HepG2 (cell line): ENCODE measurements at regions not wholly inside any gene's neighbourhood (a gene's known extent, or its start where the extent isn't known, plus 50 kb on each side); places are given as distances from the start of the nearest gene placed in this dataset.

Experiments
- ATAC-seq: fragments of 200-7000 bp; cut with Tn5 transposase; 3 replicates; pipeline ENCODE4 v1.9.1; 2020; ENCODE audit warnings: mild to moderate bottlenecking, moderate library complexity
- BruUV-seq: library from RNA; stranded (reverse); fragments of 400-500 nt; replicated peaks from 2 replicates; lab custom pipeline; 2021; lab: Mats Ljungman, UMichigan
- CTCF ChIA-PET: fragments of 300-600 bp; formaldehyde crosslinking; extraction: SDS; loops from one replicate; lab custom pipeline; 2021; ENCODE audit warnings: low total read pairs, inconsistent platforms, low intra/inter-chr PET ratio; lab: Yijun Ruan, JAX
- POLR2A ChIA-PET: fragments of 350-600 bp; sonication (Branson Sonifier 250); formaldehyde crosslinking; loops from one replicate; lab custom pipeline; 2020; ENCODE audit warnings: antibody characterized with exemption, inconsistent platforms; lab: Yijun Ruan, JAX
- DNase-seq: peaks from one replicate; pipeline ENCODE4 v3.0.0-alpha.2; 2015; ENCODE audit warnings: low spot score
- FAIRE-seq: peaks from 3 replicates; lab custom pipeline; 2011; peaks lifted over from hg19 to GRCh38; lab: Jason Lieb, UNC
- H2AFZ ChIP-seq: one replicate; pipeline ENCODE4 v1.6.1; 2011; ENCODE audit warnings: low read length, inconsistent platforms
- H3K27ac ChIP-seq: fragments of 300-600 bp; 3 replicates; pipeline ENCODE4 v1.8.0; 2011; ENCODE audit warnings: mixed run types, mild to moderate bottlenecking, mixed read lengths, low read length, inconsistent platforms; ENCODE audit not compliant: insufficient read depth; ENCODE audit errors: extremely low read length
- H3K27me3 ChIP-seq, 2 experiments: fragments of 200-600 bp in 1 of 2; 2 replicates in 1 of 2; 3 replicates in 1 of 2; pipeline versions ENCODE4 v1.6.0 to v1.8.0; 2011; ENCODE audit warnings: low read length in 2 of 2, mild to moderate bottlenecking in 2 of 2, moderate library complexity in 2 of 2, inconsistent platforms in 1 of 2; ENCODE audit not compliant: insufficient read depth in 2 of 2, control insufficient read depth in 1 of 2
- H3K36me3 ChIP-seq, 2 experiments: fragments of 200-600 bp in 1 of 2; replicated peaks in 1 of 2; 2 replicates in 1 of 2; 3 replicates in 1 of 2; pipeline versions ENCODE4 v1.5.1 to v1.8.0; 2011; ENCODE audit warnings: low read length in 2 of 2, inconsistent platforms in 1 of 2; ENCODE audit not compliant: insufficient read depth in 2 of 2, control insufficient read depth in 1 of 2
- H3K4me1 ChIP-seq: 2 replicates; pipeline ENCODE4 v1.5.1; 2012; ENCODE audit warnings: low read length, inconsistent platforms; ENCODE audit not compliant: insufficient read depth
- H3K4me2 ChIP-seq: 2 replicates; pipeline ENCODE4 v1.6.0; 2011; ENCODE audit warnings: low read depth, low read length, inconsistent platforms
- H3K4me3 ChIP-seq, 3 experiments: fragments of 200-600 bp in 1 of 3; sonication (generic), shearing (Covaris generic) in 1 of 3; replicated peaks in 1 of 3; 2 replicates each; pipeline ENCODE4 v1.5.1; 2011 to 2016; ENCODE audit warnings: low read length in 3 of 3, inconsistent platforms in 2 of 3, low read depth in 2 of 3, mild to moderate bottlenecking in 2 of 3, control low read depth in 1 of 3, mixed read lengths in 1 of 3; ENCODE audit not compliant: insufficient read depth in 1 of 3
- H3K79me2 ChIP-seq: one replicate; pipeline ENCODE4 v1.6.1; 2011; ENCODE audit warnings: low read length, inconsistent platforms; ENCODE audit not compliant: insufficient read depth
- H3K9ac ChIP-seq: 2 replicates; pipeline ENCODE4 v1.6.0; 2011; ENCODE audit warnings: mild to moderate bottlenecking, low read depth, low read length, inconsistent platforms; ENCODE audit not compliant: insufficient read depth
- H3K9me3 ChIP-seq: 2 replicates; pipeline ENCODE4 v1.5.1; 2012; ENCODE audit warnings: mild to moderate bottlenecking, low read length
- H4K20me1 ChIP-seq: 2 replicates; pipeline ENCODE4 v1.6.0; 2011; ENCODE audit warnings: inconsistent platforms, mild to moderate bottlenecking, low read length, moderate library complexity; ENCODE audit not compliant: insufficient read depth
- ATM ChIP-seq: fragments of 450-650 bp; IDR thresholded peaks from 2 replicates; pipeline ENCODE4 v1.7.1; 2017; ENCODE audit warnings: mild to moderate bottlenecking, borderline replicate concordance
- CHD2 ChIP-seq: IDR thresholded peaks from 2 replicates; pipeline ENCODE4 v1.6.1; 2011; ENCODE audit warnings: low read depth, low read length, improper control_type of control experiment
- NR2F6 ChIP-seq, 2 experiments: IDR thresholded peaks; 2 replicates each; pipeline ENCODE4 v1.6.1; 2016; ENCODE audit warnings: antibody characterized with exemption in 1 of 2, mild to moderate bottlenecking in 1 of 2
- PHB2 ChIP-seq: fragments of 450-650 bp; IDR thresholded peaks from 2 replicates; pipeline ENCODE4 v1.6.1; 2018; ENCODE audit not compliant: partially characterized antibody
- SIN3B ChIP-seq: fragments of 150-350 bp; IDR thresholded peaks from 2 replicates; pipeline ENCODE4 v1.6.1; 2014; ENCODE audit warnings: low read length
- SIX1 ChIP-seq: sonication (generic); formaldehyde crosslinking; IDR thresholded peaks from 2 replicates; pipeline ENCODE4 v1.4.0; 2020; ENCODE audit warnings: missing genetic modification reagents, borderline replicate concordance
- ZNF20 ChIP-seq: sonication (generic); formaldehyde crosslinking; IDR thresholded peaks from 2 replicates; pipeline ENCODE4 v1.4.0; 2020; ENCODE audit warnings: mild to moderate bottlenecking, moderate library complexity, missing genetic modification reagents
- ZNF260 ChIP-seq: sonication (generic); formaldehyde crosslinking; IDR thresholded peaks from 2 replicates; pipeline ENCODE4 v1.4.0; 2020; ENCODE audit warnings: missing genetic modification reagents, low read depth, mild to moderate bottlenecking, borderline replicate concordance
- ZNF282 ChIP-seq: fragments of 450-650 bp; IDR thresholded peaks from 2 replicates; pipeline ENCODE4 v1.6.1; 2018; ENCODE audit not compliant: partially characterized antibody
- ZNF367 ChIP-seq: sonication (generic); formaldehyde crosslinking; IDR thresholded peaks from 2 replicates; pipeline ENCODE4 v1.4.0; 2020; ENCODE audit warnings: missing genetic modification reagents, borderline replicate concordance
- ZNF749 ChIP-seq: sonication (generic); formaldehyde crosslinking; IDR thresholded peaks from 2 replicates; pipeline ENCODE4 v1.8.0; 2022; ENCODE audit warnings: mild to moderate bottlenecking, missing genetic modification reagents, moderate library complexity, borderline replicate concordance
- WGBS: methylation state at CpG from one replicate; pipeline ENCODE4 v1.1.6; 2017; ENCODE audit warnings: low lambda C conversion rate; 5-methylcytosine and 5-hydroxymethylcytosine counted together
- in situ Hi-C: cut with HindIII; loops from 2 replicates; pipeline ENCODE4 v1.10.0; 2017; ENCODE audit warnings: low pct_unique_long_range_greater_than_20kb; ENCODE audit not compliant: extremely low pct_ligation_motif_present
- intact Hi-C: fragments of 100-400 bp; cut with micrococcal nuclease; formaldehyde crosslinking; loops from one replicate; pipeline ENCODE4 v1.10.0; 2022; ENCODE audit not compliant: unreplicated experiment
- TF ChIP-seq, protein P1 (sequence below): sonication (generic); formaldehyde crosslinking; IDR thresholded peaks from 2 replicates; pipeline ENCODE4 v1.5.0; 2020; ENCODE audit warnings: mild to moderate bottlenecking, missing genetic modification reagents, moderate library complexity
- TF ChIP-seq, protein P2 (sequence below): sonication (generic); formaldehyde crosslinking; IDR thresholded peaks from 2 replicates; pipeline ENCODE4 v1.4.0; 2020; ENCODE audit warnings: missing genetic modification reagents, mild to moderate bottlenecking, borderline replicate concordance
- TF ChIP-seq, protein P3 (sequence below): sonication (generic); formaldehyde crosslinking; IDR thresholded peaks from 2 replicates; pipeline ENCODE4 v1.8.0; 2022; ENCODE audit warnings: mild to moderate bottlenecking, missing genetic modification reagents

DNA sequence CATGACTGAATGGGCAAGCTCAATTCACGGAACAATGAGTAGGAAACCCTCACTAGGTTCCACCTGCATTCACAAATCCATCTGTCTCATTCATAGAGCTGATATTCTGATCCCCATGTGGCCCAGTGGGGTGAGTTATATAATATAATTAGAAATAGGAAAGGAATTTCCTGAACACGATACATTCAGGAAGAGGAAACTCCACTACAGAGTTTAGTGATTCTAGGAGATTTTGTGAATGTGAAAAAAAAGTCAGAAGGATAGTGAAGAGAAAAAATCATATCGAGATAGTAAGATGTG is 471.2 kb downstream of the GASK1B start:
- Histone ChIP-seq H3K9me3 (no peaks in the 10 kb centered on the region), H3K27me3 (no peaks in the 10 kb centered on the region), H3K27ac (no peak overlapping the region), H2AFZ (no peak overlapping the region)
- FAIRE-seq (no peak), ATAC-seq (no peak)
- TF ChIP-seq, protein P1, sequence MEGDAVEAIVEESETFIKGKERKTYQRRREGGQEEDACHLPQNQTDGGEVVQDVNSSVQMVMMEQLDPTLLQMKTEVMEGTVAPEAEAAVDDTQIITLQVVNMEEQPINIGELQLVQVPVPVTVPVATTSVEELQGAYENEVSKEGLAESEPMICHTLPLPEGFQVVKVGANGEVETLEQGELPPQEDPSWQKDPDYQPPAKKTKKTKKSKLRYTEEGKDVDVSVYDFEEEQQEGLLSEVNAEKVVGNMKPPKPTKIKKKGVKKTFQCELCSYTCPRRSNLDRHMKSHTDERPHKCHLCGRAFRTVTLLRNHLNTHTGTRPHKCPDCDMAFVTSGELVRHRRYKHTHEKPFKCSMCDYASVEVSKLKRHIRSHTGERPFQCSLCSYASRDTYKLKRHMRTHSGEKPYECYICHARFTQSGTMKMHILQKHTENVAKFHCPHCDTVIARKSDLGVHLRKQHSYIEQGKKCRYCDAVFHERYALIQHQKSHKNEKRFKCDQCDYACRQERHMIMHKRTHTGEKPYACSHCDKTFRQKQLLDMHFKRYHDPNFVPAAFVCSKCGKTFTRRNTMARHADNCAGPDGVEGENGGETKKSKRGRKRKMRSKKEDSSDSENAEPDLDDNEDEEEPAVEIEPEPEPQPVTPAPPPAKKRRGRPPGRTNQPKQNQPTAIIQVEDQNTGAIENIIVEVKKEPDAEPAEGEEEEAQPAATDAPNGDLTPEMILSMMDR = no peak
- TF ChIP-seq ZNF20 (no peak), ZNF260 (CRISPR knock-in tag) (no peak), CHD2 (no peak), ZNF749 (CRISPR knock-in tag) (no peak), PHB2 (no peak), ATM (no peak), SIN3B (no peak), ZNF282 (no peak), NR2F6 (IDR thresholded peaks at IDR 0.05) (no peak), NR2F6 (CRISPR knock-in tag; IDR thresholded peaks at IDR 0.05) (no peak), ZNF367 (CRISPR knock-in tag) (no peak), SIX1 (CRISPR knock-in tag) (no peak)
- TF ChIP-seq, protein P2, sequence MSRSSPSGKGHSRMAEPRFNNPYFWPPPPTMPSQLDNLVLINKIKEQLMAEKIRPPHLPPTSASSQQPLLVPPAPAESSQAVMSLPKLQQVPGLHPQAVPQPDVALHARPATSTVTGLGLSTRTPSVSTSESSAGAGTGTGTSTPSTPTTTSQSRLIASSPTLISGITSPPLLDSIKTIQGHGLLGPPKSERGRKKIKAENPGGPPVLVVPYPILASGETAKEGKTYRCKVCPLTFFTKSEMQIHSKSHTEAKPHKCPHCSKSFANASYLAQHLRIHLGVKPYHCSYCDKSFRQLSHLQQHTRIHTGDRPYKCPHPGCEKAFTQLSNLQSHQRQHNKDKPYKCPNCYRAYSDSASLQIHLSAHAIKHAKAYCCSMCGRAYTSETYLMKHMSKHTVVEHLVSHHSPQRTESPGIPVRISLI (CRISPR knock-in tag) = no peak
- TF ChIP-seq, protein P3, sequence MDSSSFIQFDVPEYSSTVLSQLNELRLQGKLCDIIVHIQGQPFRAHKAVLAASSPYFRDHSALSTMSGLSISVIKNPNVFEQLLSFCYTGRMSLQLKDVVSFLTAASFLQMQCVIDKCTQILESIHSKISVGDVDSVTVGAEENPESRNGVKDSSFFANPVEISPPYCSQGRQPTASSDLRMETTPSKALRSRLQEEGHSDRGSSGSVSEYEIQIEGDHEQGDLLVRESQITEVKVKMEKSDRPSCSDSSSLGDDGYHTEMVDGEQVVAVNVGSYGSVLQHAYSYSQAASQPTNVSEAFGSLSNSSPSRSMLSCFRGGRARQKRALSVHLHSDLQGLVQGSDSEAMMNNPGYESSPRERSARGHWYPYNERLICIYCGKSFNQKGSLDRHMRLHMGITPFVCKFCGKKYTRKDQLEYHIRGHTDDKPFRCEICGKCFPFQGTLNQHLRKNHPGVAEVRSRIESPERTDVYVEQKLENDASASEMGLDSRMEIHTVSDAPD (CRISPR knock-in tag) = no peak
- TF ChIP-seq, all 625 proteins: peak for 0
- in situ Hi-C loops (no loop called here), intact Hi-C loops (no loop called here)
- Histone ChIP-seq H3K79me2 (no peaks in the 10 kb centered on the region), H3K4me1 (no peaks in the 10 kb centered on the region), H3K36me3 (no peaks in the 10 kb centered on the region), H3K4me3 (no peak overlapping the region), H3K9ac (no peak overlapping the region), H3K4me2 (no peak overlapping the region), H4K20me1 (no peaks in the 10 kb centered on the region)
- no TSS peak for BruUV-seq
- ChIA-PET CTCF (no interaction called here), POLR2A (no interaction called here)
- WGBS = 10% methylated on average over 3 of the region's 3 CpGs
- DNase-seq = no peak
